ENCODE measurements at regions not wholly inside any gene's neighbourhood (a gene's known extent, or its start where the extent isn't known, plus 50 kb on each side); places are given as distances from the start of the nearest gene placed in this dataset.
A peak's percentile ranks its signal among the peaks of the same experiment; 100 is the strongest.

GRCh38 chr7:149622444-149623210, 125.0 kb upstream of the ZNF746 start:
- H3K27ac ChIP-seq (ENCODE audit: low read depth in 2 of 2, low read length in 2 of 2): no peak overlapping the region
- DNase-seq: peak in 1 of 5 donors; percentile 0
- H3K9me3 ChIP-seq (ENCODE audit: control insufficient read depth in 2 of 3, insufficient read depth in 1 of 3, low read length in 3 of 3): no peaks in the 10 kb centered on the region
- H3K36me3 ChIP-seq (ENCODE audit: control insufficient read depth in 2 of 3, insufficient read depth in 3 of 3, low read length in 3 of 3): peaks cover 8 to 27% (median 16%) of the 10 kb centered on the region in 3 donors
- no peak for TF ChIP-seq CTCF (IDR thresholded peaks at IDR 0.05; ENCODE audit: borderline replicate concordance, extremely low read depth, insufficient read depth)
- FAIRE-seq: no peak
- peak overlapping the region in 1 of 3 donors; percentile 88 for H3K4me3 ChIP-seq (ENCODE audit: low read length in 3 of 3)
- no peaks in the 10 kb centered on the region for H3K27me3 ChIP-seq (ENCODE audit: control insufficient read depth, insufficient read depth, low read length)
- intact Hi-C loops (cut with DNase I): no loop called here
- peaks cover 0 to 15% (median 8%) of the 10 kb centered on the region in 3 donors for H3K4me1 ChIP-seq (ENCODE audit: control insufficient read depth in 2 of 3, insufficient read depth in 2 of 3, low read depth in 1 of 3, low read length in 3 of 3)
- H3K9ac ChIP-seq (ENCODE audit: low read length in 3 of 3): peak overlapping the region in 1 of 3 donors; percentile 49

- Histone ChIP-seq H3K4me3 (ENCODE audit: low read length in 3 of 3) (no peak overlapping the region), H3K27me3 (ENCODE audit: control insufficient read depth, insufficient read depth, low read length) (no peaks in the 10 kb centered on the region), H3K4me1 (ENCODE audit: control insufficient read depth in 2 of 3, insufficient read depth in 2 of 3, low read depth in 1 of 3, low read length in 3 of 3) (peaks cover 0 to 15% (median 8%) of the 10 kb centered on the region in 3 donors), H3K27ac (ENCODE audit: low read depth in 2 of 2, low read length in 2 of 2) (no peak overlapping the region), H3K9ac (ENCODE audit: low read length in 3 of 3) (no peak overlapping the region), H3K36me3 (ENCODE audit: control insufficient read depth in 2 of 3, insufficient read depth in 3 of 3, low read length in 3 of 3) (peaks cover 8 to 35% (median 23%) of the 10 kb centered on the region in 3 donors), H3K9me3 (ENCODE audit: control insufficient read depth in 2 of 3, insufficient read depth in 1 of 3, low read length in 3 of 3) (no peaks in the 10 kb centered on the region)
- FAIRE-seq: no peak
- intact Hi-C loops (cut with DNase I): no loop called here
- TF ChIP-seq CTCF (IDR thresholded peaks at IDR 0.05; ENCODE audit: borderline replicate concordance, extremely low read depth, insufficient read depth): no peak
- no peak for DNase-seq
Measured at GRCh38 chr7:149621776-149622175, 124.2 kb upstream of the ZNF746 start.

GRCh38 chr7:149620961-149621360, 123.4 kb upstream of the ZNF746 start:
- no peak for FAIRE-seq
- DNase-seq: no peak
- H3K4me1 ChIP-seq (ENCODE audit: control insufficient read depth in 2 of 3, insufficient read depth in 2 of 3, low read depth in 1 of 3, low read length in 3 of 3): peaks cover 0 to 15% (median 8%) of the 10 kb centered on the region in 3 donors
- H3K27ac ChIP-seq (ENCODE audit: low read depth in 2 of 2, low read length in 2 of 2): no peak overlapping the region
- no peak for TF ChIP-seq CTCF (IDR thresholded peaks at IDR 0.05; ENCODE audit: borderline replicate concordance, extremely low read depth, insufficient read depth)
- H3K4me3 ChIP-seq (ENCODE audit: low read length in 3 of 3): no peak overlapping the region
- intact Hi-C loops (cut with DNase I): no loop called here
- H3K9me3 ChIP-seq (ENCODE audit: control insufficient read depth in 2 of 3, insufficient read depth in 1 of 3, low read length in 3 of 3): no peaks in the 10 kb centered on the region
- H3K27me3 ChIP-seq (ENCODE audit: control insufficient read depth, insufficient read depth, low read length): no peaks in the 10 kb centered on the region
- H3K9ac ChIP-seq (ENCODE audit: low read length in 3 of 3): no peak overlapping the region
- H3K36me3 ChIP-seq (ENCODE audit: control insufficient read depth in 2 of 3, insufficient read depth in 3 of 3, low read length in 3 of 3): peaks cover 8 to 36% (median 23%) of the 10 kb centered on the region in 3 donors

Measured in kidney (tissue), 13 donors.